Mammary epithelial cell (primary cell): ENCODE measurements at regions not wholly inside any gene's neighbourhood (a gene's known extent, or its start where the extent isn't known, plus 50 kb on each side); places are given as distances from the start of the nearest gene placed in this dataset.

Experiments
- EZH2 ChIP-seq: IDR thresholded peaks from 2 replicates; pipeline ENCODE4 v1.6.1; 2012; ENCODE audit warnings: low read length, inconsistent platforms, borderline replicate concordance
- TF ChIP-seq, protein P1 (sequence below), 2 donors: IDR thresholded peaks in 1 of 2; conservative IDR thresholded peaks in 1 of 2; 2 replicates each; pipeline ENCODE4 v1.5.1; 2011 to 2012; ENCODE audit warnings: inconsistent platforms in 2 of 2, low read length in 2 of 2, mild to moderate bottlenecking in 2 of 2, control low read depth in 1 of 2, low read depth in 1 of 2; ENCODE audit not compliant: insufficient read depth in 1 of 2; ENCODE audit errors: extremely low read depth in 1 of 2

DNA sequence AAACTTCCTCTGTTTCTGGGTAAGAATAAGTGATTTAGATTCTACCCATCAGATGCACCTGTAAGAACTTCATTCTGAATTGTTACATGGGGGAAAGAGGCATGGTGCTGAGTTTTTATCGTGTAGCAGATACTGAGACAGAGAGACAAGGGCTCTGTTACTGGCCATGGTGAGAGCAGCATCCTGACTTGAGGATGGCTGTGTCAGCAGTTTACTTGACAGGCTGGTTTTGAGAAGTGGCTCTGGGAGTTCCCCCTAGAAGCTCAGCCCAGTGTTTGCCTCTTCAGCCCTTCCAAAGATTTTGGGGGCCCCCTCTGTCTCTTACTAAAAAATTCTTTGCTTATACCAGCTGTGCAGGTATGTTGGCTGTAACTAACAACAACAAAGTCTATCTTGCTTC, 510.5 kb downstream of the LRRC70 start:
- TF ChIP-seq, protein P1, sequence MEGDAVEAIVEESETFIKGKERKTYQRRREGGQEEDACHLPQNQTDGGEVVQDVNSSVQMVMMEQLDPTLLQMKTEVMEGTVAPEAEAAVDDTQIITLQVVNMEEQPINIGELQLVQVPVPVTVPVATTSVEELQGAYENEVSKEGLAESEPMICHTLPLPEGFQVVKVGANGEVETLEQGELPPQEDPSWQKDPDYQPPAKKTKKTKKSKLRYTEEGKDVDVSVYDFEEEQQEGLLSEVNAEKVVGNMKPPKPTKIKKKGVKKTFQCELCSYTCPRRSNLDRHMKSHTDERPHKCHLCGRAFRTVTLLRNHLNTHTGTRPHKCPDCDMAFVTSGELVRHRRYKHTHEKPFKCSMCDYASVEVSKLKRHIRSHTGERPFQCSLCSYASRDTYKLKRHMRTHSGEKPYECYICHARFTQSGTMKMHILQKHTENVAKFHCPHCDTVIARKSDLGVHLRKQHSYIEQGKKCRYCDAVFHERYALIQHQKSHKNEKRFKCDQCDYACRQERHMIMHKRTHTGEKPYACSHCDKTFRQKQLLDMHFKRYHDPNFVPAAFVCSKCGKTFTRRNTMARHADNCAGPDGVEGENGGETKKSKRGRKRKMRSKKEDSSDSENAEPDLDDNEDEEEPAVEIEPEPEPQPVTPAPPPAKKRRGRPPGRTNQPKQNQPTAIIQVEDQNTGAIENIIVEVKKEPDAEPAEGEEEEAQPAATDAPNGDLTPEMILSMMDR (conservative IDR thresholded peaks at IDR 0.05 in 1 of 2, IDR thresholded peaks at IDR 0.05 in 1 of 2; ENCODE audit: extremely low read depth in 1 of 2, insufficient read depth in 1 of 2, low read depth in 1 of 2, low read length in 2 of 2), result no peak
- TF ChIP-seq EZH2, result no peak
